Endothelial cell of umbilical vein (primary cell): ENCODE measurements at regions not wholly inside any gene's neighbourhood (a gene's known extent, or its start where the extent isn't known, plus 50 kb on each side); places are given as distances from the start of the nearest gene placed in this dataset.

Experiments
- BruUV-seq: library from RNA; stranded (reverse); fragments of 400-500 nt; replicated peaks from 2 replicates; lab custom pipeline; 2021; lab: Mats Ljungman, UMichigan
- CTCF ChIA-PET: fragments of 300-600, 350-600 bp; sonication (Branson Sonifier 250); formaldehyde crosslinking; loops from one replicate; lab custom pipeline; 2021; ENCODE audit warnings: antibody characterized with exemption, inconsistent platforms; lab: Charles Lee
- POLR2A ChIA-PET: fragments of 300-600, 350-600 bp; sonication (Branson Sonifier 250); formaldehyde crosslinking; loops from one replicate; lab custom pipeline; 2021; ENCODE audit warnings: antibody characterized with exemption, inconsistent platforms; lab: Charles Lee
- DNase-seq: peaks from one replicate; pipeline ENCODE4 v3.0.0-alpha.2; 2011; ENCODE audit warnings: low read depth, low spot score
- FAIRE-seq: peaks from 2 replicates; lab custom pipeline; 2011; peaks lifted over from hg19 to GRCh38; lab: Jason Lieb, UNC
- H2AFZ ChIP-seq: 2 replicates; pipeline ENCODE4 v1.6.0; 2012; ENCODE audit warnings: low read depth, low read length, control low read depth, inconsistent platforms
- H3K27ac ChIP-seq: 2 replicates; pipeline ENCODE4 v1.5.1; 2011; ENCODE audit warnings: low read depth, mild to moderate bottlenecking, control low read depth, low read length, moderate library complexity; ENCODE audit not compliant: insufficient read depth
- H3K27me3 ChIP-seq, 2 experiments: 2 replicates each; pipeline versions ENCODE4 v1.6.0 to v1.6.1; 2011; ENCODE audit warnings: low read length in 2 of 2, mixed read lengths in 1 of 2; ENCODE audit not compliant: control insufficient read depth in 2 of 2, insufficient read depth in 2 of 2
- H3K36me3 ChIP-seq, 2 experiments: 2 replicates in 1 of 2; 3 replicates in 1 of 2; pipeline ENCODE4 v1.5.1; 2011; ENCODE audit warnings: low read length in 2 of 2, mild to moderate bottlenecking in 1 of 2, moderate library complexity in 1 of 2; ENCODE audit not compliant: control insufficient read depth in 2 of 2, insufficient read depth in 2 of 2; ENCODE audit errors: extremely low read depth in 1 of 2
- H3K4me1 ChIP-seq: 3 replicates; pipeline ENCODE4 v1.5.1; 2011; ENCODE audit warnings: mild to moderate bottlenecking, low read length; ENCODE audit not compliant: control insufficient read depth, insufficient read depth; ENCODE audit errors: extremely low read depth
- H3K4me2 ChIP-seq: 2 replicates; pipeline ENCODE4 v1.6.1; 2011; ENCODE audit warnings: low read length, control low read depth, mixed read lengths; ENCODE audit not compliant: insufficient read depth
- H3K4me3 ChIP-seq, 3 experiments: fragments of 200-600 bp in 1 of 3; sonication (generic), shearing (Covaris generic) in 1 of 3; replicated peaks in 1 of 3; 2 replicates each; pipeline ENCODE4 v1.5.1; 2011 to 2016; ENCODE audit warnings: control low read depth in 3 of 3, low read length in 3 of 3, mild to moderate bottlenecking in 2 of 3, inconsistent platforms in 1 of 3, low read depth in 1 of 3, moderate library complexity in 1 of 3; ENCODE audit not compliant: insufficient read depth in 1 of 3
- H3K79me2 ChIP-seq: 2 replicates; pipeline ENCODE4 v1.6.0; 2012; ENCODE audit warnings: low read length, inconsistent platforms; ENCODE audit not compliant: control insufficient read depth, insufficient read depth
- H3K9ac ChIP-seq: replicated peaks from 2 replicates; pipeline ENCODE3; 2011; ENCODE audit warnings: low read length, control low read depth; ENCODE audit not compliant: insufficient read depth; ENCODE audit errors: extremely low read depth
- H3K9me1 ChIP-seq: replicated peaks from 3 replicates; pipeline ENCODE4 v1.6.0; 2011; ENCODE audit warnings: mild to moderate bottlenecking, low read length; ENCODE audit not compliant: control insufficient read depth, insufficient read depth; ENCODE audit errors: extremely low read depth
- H3K9me3 ChIP-seq: replicated peaks from 2 replicates; pipeline ENCODE4 v1.5.1; 2012; ENCODE audit warnings: low read length, inconsistent platforms; ENCODE audit not compliant: control insufficient read depth, insufficient read depth
- H4K20me1 ChIP-seq: replicated peaks from 2 replicates; pipeline ENCODE3; 2011; ENCODE audit warnings: mild to moderate bottlenecking, low read length; ENCODE audit not compliant: control insufficient read depth, insufficient read depth; ENCODE audit errors: extremely low read depth
- EZH2 ChIP-seq: IDR thresholded peaks from 2 replicates; pipeline ENCODE4 v1.6.1; 2012; ENCODE audit warnings: borderline replicate concordance, low read depth, mild to moderate bottlenecking, moderate library complexity, low read length, inconsistent platforms; ENCODE audit not compliant: severe bottlenecking
- FOS ChIP-seq: IDR thresholded peaks from 2 replicates; pipeline ENCODE4 v1.6.1; 2011; ENCODE audit warnings: mild to moderate bottlenecking, low read length, moderate library complexity, borderline replicate concordance; ENCODE audit not compliant: insufficient read depth
- GATA2 ChIP-seq: IDR thresholded peaks from 2 replicates; pipeline ENCODE4 v1.7.0; 2011; ENCODE audit warnings: low read depth, mild to moderate bottlenecking, moderate library complexity, mixed read lengths, low read length; ENCODE audit not compliant: insufficient read length, insufficient read depth
- JUN ChIP-seq: IDR thresholded peaks from 2 replicates; pipeline ENCODE4 v1.6.1; 2011; ENCODE audit warnings: borderline replicate concordance, low read depth; ENCODE audit not compliant: insufficient read length, insufficient read depth
- POLR2A ChIP-seq: IDR thresholded peaks from 2 replicates; pipeline ENCODE4 v1.6.1; 2012; ENCODE audit warnings: low read depth, mild to moderate bottlenecking, control low read depth, low read length
- POLR2AphosphoS5 ChIP-seq: IDR thresholded peaks from 2 replicates; pipeline ENCODE4 v1.6.1; 2012; ENCODE audit warnings: low read depth, mild to moderate bottlenecking, control low read depth, low read length, moderate library complexity; ENCODE audit not compliant: insufficient read depth
- dilution Hi-C: fragments of 300-500 bp; cut with MboI; formaldehyde crosslinking; loops from one replicate; pipeline ENCODE4 v1.15.0; 2019; ENCODE audit warnings: low sequenced_read_pairs; ENCODE audit not compliant: extremely low pct_ligation_motif_present
- intact Hi-C: fragments of 100-400 bp; cut with micrococcal nuclease; formaldehyde crosslinking; loops from one replicate; pipeline ENCODE4 v1.10.0; 2022
- TF ChIP-seq, protein P1 (sequence below): IDR thresholded peaks from 2 replicates; pipeline ENCODE4 v1.6.1; 2011; ENCODE audit not compliant: insufficient read depth, insufficient read length
- TF ChIP-seq, protein P2 (sequence below), 2 donors: IDR thresholded peaks; 1 replicate in 1 of 2; 2 replicates in 1 of 2; pipeline ENCODE4 v1.5.1; 2011; ENCODE audit warnings: low read length in 2 of 2, mild to moderate bottlenecking in 2 of 2, moderate library complexity in 2 of 2, control low read depth in 1 of 2, inconsistent platforms in 1 of 2, low read depth in 1 of 2; ENCODE audit not compliant: insufficient read depth in 1 of 2; ENCODE audit errors: extremely low read depth in 1 of 2

DNA sequence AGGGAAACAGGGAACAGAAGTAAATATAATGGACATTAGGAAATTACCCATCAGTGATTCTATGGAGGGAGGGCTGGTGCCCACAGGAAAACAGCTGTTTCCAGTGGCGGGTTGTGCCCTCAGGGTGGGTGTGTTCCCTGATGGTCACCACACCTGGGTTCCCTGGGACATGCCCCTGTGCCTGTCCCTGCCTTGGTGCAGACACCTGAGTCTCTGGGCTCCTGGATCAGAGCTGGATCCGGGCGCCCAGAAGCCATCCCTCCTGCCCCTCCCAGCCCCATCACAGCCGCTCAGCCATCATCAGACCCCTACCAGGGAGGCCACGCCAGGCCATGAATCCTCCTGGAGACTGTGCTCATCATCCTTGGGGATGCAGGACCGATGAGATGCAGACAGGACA lies 307.2 kb upstream of the SFSWAP start:
- H3K36me3 ChIP-seq = no peaks in the 10 kb centered on the region
- H3K79me2 ChIP-seq = no peaks in the 10 kb centered on the region
- dilution Hi-C loops = no loop called here
- CTCF ChIA-PET = no interaction called here
- H3K4me2 ChIP-seq = no peak overlapping the region
- intact Hi-C loops = no loop called here
- no peaks in the 10 kb centered on the region for H3K4me1 ChIP-seq
- no peaks in the 10 kb centered on the region for H3K27me3 ChIP-seq
- H3K27ac ChIP-seq = no peak overlapping the region
- FAIRE-seq (no peak), DNase-seq (no peak)
- H3K9me3 ChIP-seq = peaks cover 1% of the 10 kb centered on the region
- BruUV-seq = no TSS peak
- H2AFZ ChIP-seq = no peak overlapping the region
- H3K9ac ChIP-seq = no peak overlapping the region
- no peaks in the 10 kb centered on the region for H3K9me1 ChIP-seq
- H3K4me3 ChIP-seq = no peak overlapping the region
- POLR2A ChIA-PET = no interaction called here
- no peaks in the 10 kb centered on the region for H4K20me1 ChIP-seq
- no peak for TF ChIP-seq JUN
- TF ChIP-seq EZH2 = no peak
- no peak for TF ChIP-seq POLR2A
- no peak for TF ChIP-seq GATA2
- TF ChIP-seq, protein P1, sequence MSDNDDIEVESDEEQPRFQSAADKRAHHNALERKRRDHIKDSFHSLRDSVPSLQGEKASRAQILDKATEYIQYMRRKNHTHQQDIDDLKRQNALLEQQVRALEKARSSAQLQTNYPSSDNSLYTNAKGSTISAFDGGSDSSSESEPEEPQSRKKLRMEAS = no peak
- TF ChIP-seq, protein P2, sequence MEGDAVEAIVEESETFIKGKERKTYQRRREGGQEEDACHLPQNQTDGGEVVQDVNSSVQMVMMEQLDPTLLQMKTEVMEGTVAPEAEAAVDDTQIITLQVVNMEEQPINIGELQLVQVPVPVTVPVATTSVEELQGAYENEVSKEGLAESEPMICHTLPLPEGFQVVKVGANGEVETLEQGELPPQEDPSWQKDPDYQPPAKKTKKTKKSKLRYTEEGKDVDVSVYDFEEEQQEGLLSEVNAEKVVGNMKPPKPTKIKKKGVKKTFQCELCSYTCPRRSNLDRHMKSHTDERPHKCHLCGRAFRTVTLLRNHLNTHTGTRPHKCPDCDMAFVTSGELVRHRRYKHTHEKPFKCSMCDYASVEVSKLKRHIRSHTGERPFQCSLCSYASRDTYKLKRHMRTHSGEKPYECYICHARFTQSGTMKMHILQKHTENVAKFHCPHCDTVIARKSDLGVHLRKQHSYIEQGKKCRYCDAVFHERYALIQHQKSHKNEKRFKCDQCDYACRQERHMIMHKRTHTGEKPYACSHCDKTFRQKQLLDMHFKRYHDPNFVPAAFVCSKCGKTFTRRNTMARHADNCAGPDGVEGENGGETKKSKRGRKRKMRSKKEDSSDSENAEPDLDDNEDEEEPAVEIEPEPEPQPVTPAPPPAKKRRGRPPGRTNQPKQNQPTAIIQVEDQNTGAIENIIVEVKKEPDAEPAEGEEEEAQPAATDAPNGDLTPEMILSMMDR (IDR thresholded peaks at IDR 0.05; ENCODE audit: extremely low read depth in 1 of 2, insufficient read depth in 1 of 2, low read depth in 1 of 2, low read length in 2 of 2) = no peak
- TF ChIP-seq FOS = no peak
- TF ChIP-seq POLR2AphosphoS5 = no peak
